HCT116 (cell line): ENCODE measurements at regions not wholly inside any gene's neighbourhood (a gene's known extent, or its start where the extent isn't known, plus 50 kb on each side); places are given as distances from the start of the nearest gene placed in this dataset.

Experiments
- ATAC-seq: fragments of 200-7000 bp; cut with Tn5 transposase; 2 replicates; pipeline ENCODE4 v1.9.1; 2020; ENCODE audit warnings: mild to moderate bottlenecking, moderate library complexity
- BruUV-seq: library from RNA; stranded (reverse); fragments of 400-500 nt; replicated peaks from 2 replicates; lab custom pipeline; 2021; lab: Mats Ljungman, UMichigan
- CTCF ChIA-PET: fragments of 300-600 bp; sonication (Branson Sonifier 250); formaldehyde crosslinking; loops from one replicate; lab custom pipeline; 2021; ENCODE audit warnings: antibody characterized with exemption; lab: Charles Lee
- POLR2A ChIA-PET: fragments of 300-600, 350-600 bp; sonication (Branson Sonifier 250); formaldehyde crosslinking; loops from one replicate; lab custom pipeline; 2021; ENCODE audit warnings: antibody characterized with exemption; lab: Charles Lee
- RAD21 ChIA-PET, 2 experiments: fragments of 300-600 bp; sonication (Branson Sonifier 250); formaldehyde crosslinking; loops; one replicate each; lab custom pipeline; 2023; ENCODE audit warnings: low total read pairs in 2 of 2; ENCODE audit not compliant: uncharacterized antibody in 2 of 2, unreplicated experiment in 2 of 2, low non-redundant PET in 1 of 2; lab: Charles Lee
- DNase-seq: peaks from one replicate; pipeline ENCODE4 v3.0.0-alpha.2; 2010; ENCODE audit warnings: low read depth, low spot score
- H2AFZ ChIP-seq: fragments of 200-600 bp; shearing (Covaris generic), sonication (generic); 2 replicates; pipeline ENCODE4 v1.6.1; 2017; ENCODE audit warnings: low read depth, mixed run types, mixed read lengths, antibody characterized with exemption, low read length; ENCODE audit not compliant: poor library complexity, severe bottlenecking
- H3K27ac ChIP-seq: 2 replicates; pipeline ENCODE4 v1.5.1; 2012; ENCODE audit warnings: low read depth, low read length
- H3K27me3 ChIP-seq: fragments of 200-600 bp; sonication (generic); 2 replicates; pipeline ENCODE4 v1.6.1; 2016; ENCODE audit warnings: mixed run types, low read length, mixed read lengths; ENCODE audit not compliant: insufficient read depth
- H3K36me3 ChIP-seq, 2 experiments: fragments of 200-500 bp in 1 of 2; fragments of 200-600 bp in 1 of 2; sonication (Bioruptor generic) in 1 of 2; sonication (generic) in 1 of 2; 2 replicates each; pipeline versions ENCODE4 v1.5.1 to v1.6.1; 2014 to 2016; ENCODE audit warnings: low read length in 2 of 2, inconsistent platforms in 1 of 2, mixed read lengths in 1 of 2, mixed run types in 1 of 2; ENCODE audit not compliant: insufficient read depth in 2 of 2, control insufficient read depth in 1 of 2
- H3K4me1 ChIP-seq, 2 experiments: fragments of 200-600 bp in 1 of 2; sonication (generic) in 1 of 2; 2 replicates each; pipeline versions ENCODE4 v1.5.1 to v1.6.1; 2012 to 2017; ENCODE audit warnings: low read length in 2 of 2, inconsistent platforms in 1 of 2, mild to moderate bottlenecking in 1 of 2, mixed read lengths in 1 of 2, mixed run types in 1 of 2, moderate library complexity in 1 of 2; ENCODE audit not compliant: insufficient read depth in 2 of 2, control insufficient read depth in 1 of 2
- H3K4me2 ChIP-seq: fragments of 200-600 bp; sonication (generic); 2 replicates; pipeline ENCODE4 v1.6.1; 2017; ENCODE audit warnings: mixed run types, low read length, mixed read lengths
- H3K4me3 ChIP-seq, 2 experiments: fragments of 200-600 bp in 1 of 2; sonication (generic) in 1 of 2; replicated peaks in 1 of 2; 2 replicates each; pipeline ENCODE4 v1.5.1; 2011 to 2016; ENCODE audit warnings: low read length in 2 of 2, control low read depth in 1 of 2, low read depth in 1 of 2, mild to moderate bottlenecking in 1 of 2, mixed read lengths in 1 of 2, mixed run types in 1 of 2
- H3K79me2 ChIP-seq: fragments of 200-600 bp; sonication (generic); 2 replicates; pipeline ENCODE4 v1.6.1; 2017; ENCODE audit warnings: mild to moderate bottlenecking, mixed run types, low read length, moderate library complexity, mixed read lengths; ENCODE audit not compliant: insufficient read depth
- H3K9ac ChIP-seq: fragments of 200-600 bp; sonication (generic); 2 replicates; pipeline ENCODE4 v1.6.1; 2016; ENCODE audit warnings: low read length, mixed read lengths
- H3K9me2 ChIP-seq: fragments of 200-600 bp; sonication (generic), shearing (Covaris generic); 2 replicates; pipeline ENCODE4 v1.6.1; 2017; ENCODE audit warnings: mixed run types, mild to moderate bottlenecking, moderate library complexity; ENCODE audit not compliant: insufficient read depth
- H3K9me3 ChIP-seq, 2 experiments: fragments of 200-500 bp in 1 of 2; fragments of 200-600 bp in 1 of 2; sonication (Bioruptor generic) in 1 of 2; sonication (generic) in 1 of 2; 2 replicates each; pipeline ENCODE4 v1.6.1; 2014 to 2017; ENCODE audit warnings: low read length in 2 of 2, mixed read lengths in 2 of 2, inconsistent platforms in 1 of 2, low read depth in 1 of 2, mild to moderate bottlenecking in 1 of 2, mixed run types in 1 of 2, moderate library complexity in 1 of 2; ENCODE audit not compliant: control insufficient read depth in 1 of 2, insufficient read depth in 1 of 2
- H4K20me1 ChIP-seq: fragments of 200-600 bp; sonication (generic), shearing (Covaris generic); 2 replicates; pipeline ENCODE4 v1.6.1; 2017; ENCODE audit warnings: mixed run types, mild to moderate bottlenecking, moderate library complexity; ENCODE audit not compliant: insufficient read depth
- CBX3 ChIP-seq: IDR thresholded peaks from 2 replicates; pipeline ENCODE4 v1.6.1; 2012; ENCODE audit warnings: low read depth
- ELF1 ChIP-seq: IDR thresholded peaks from 2 replicates; pipeline ENCODE4 v1.6.1; 2012; ENCODE audit warnings: low read depth, borderline replicate concordance
- FOSL1 ChIP-seq: IDR thresholded peaks from 2 replicates; pipeline ENCODE4 v1.6.1; 2012; ENCODE audit warnings: low read depth
- RAD21 ChIP-seq: IDR thresholded peaks from 2 replicates; pipeline ENCODE4 v1.6.1; 2012; ENCODE audit warnings: low read depth, mild to moderate bottlenecking
- TCF7L2 ChIP-seq: IDR thresholded peaks from 2 replicates; pipeline ENCODE4 v1.7.0; 2011; ENCODE audit warnings: borderline replicate concordance, inconsistent platforms; ENCODE audit not compliant: insufficient read depth, insufficient read length; ENCODE audit errors: extremely low read depth
- YY1 ChIP-seq: IDR thresholded peaks from 2 replicates; pipeline ENCODE4 v1.6.1; 2011; ENCODE audit warnings: low read length, low read depth, moderate library complexity, mild to moderate bottlenecking; ENCODE audit not compliant: insufficient replicate concordance; ENCODE audit errors: extremely low read depth
- ZFX ChIP-seq: fragments of 450-650 bp; IDR thresholded peaks from 2 replicates; pipeline ENCODE4 v1.6.1; 2017
- ZNF274 ChIP-seq: fragments of 200-500 bp; sonication (Bioruptor generic); IDR thresholded peaks from 2 replicates; pipeline ENCODE4 v1.6.1; 2014; ENCODE audit warnings: mild to moderate bottlenecking, low read depth, low read length, inconsistent platforms
- intact Hi-C: fragments of 100-400 bp; cut with micrococcal nuclease; formaldehyde crosslinking; loops from 2 replicates; pipeline ENCODE4 v1.10.0; 2022
- TF ChIP-seq, protein P1 (sequence below): IDR thresholded peaks from 2 replicates; pipeline ENCODE4 v1.6.1; 2012

DNA sequence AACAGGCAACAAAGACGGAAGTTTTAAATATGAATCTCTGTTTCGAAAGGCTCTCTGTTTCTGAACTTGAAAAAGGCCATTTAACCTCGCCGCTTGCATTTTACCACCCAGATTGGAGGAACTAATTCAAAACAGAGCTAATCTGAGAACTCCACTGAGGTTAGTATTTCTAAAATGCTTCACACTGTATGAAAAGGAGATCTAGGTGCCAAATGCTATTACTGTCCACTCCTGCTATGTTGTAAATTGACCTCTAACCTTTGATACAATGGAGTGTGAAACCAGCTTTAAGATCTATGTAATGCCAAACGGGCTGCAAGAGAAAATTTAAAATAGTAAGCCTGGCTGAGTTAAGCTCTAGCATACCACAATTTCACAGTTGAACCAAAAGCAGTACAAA, 364.5 kb downstream of the IRS1 start:
- CTCF ChIA-PET, result no interaction called here
- POLR2A ChIA-PET, result no interaction called here
- Histone ChIP-seq H4K20me1 (no peaks in the 10 kb centered on the region), H3K27me3 (no peaks in the 10 kb centered on the region)
- no peak for DNase-seq
- no peak for TF ChIP-seq RAD21
- TF ChIP-seq, all 23 proteins: peak for 0
- Histone ChIP-seq H3K9ac (no peak overlapping the region), H3K9me2 (no peaks in the 10 kb centered on the region), H3K36me3 (peaks cover 0 to 5% of the 10 kb centered on the region in 2 experiments; a peak in 1 of 4 replicates), H3K4me3 (no peak overlapping the region), H3K4me2 (no peak overlapping the region), H3K27ac (no peak overlapping the region), H2AFZ (no peak overlapping the region), H3K4me1 (peaks cover 4 to 18% of the 10 kb centered on the region in 2 experiments; a peak in 3 of 4 replicates), H3K9me3 (no peaks in the 10 kb centered on the region), H3K79me2 (no peaks in the 10 kb centered on the region)
- no peak for ATAC-seq
- no TSS peak for BruUV-seq
- intact Hi-C loops, result no loop called here
- RAD21 ChIA-PET, result no interaction called here

DNA sequence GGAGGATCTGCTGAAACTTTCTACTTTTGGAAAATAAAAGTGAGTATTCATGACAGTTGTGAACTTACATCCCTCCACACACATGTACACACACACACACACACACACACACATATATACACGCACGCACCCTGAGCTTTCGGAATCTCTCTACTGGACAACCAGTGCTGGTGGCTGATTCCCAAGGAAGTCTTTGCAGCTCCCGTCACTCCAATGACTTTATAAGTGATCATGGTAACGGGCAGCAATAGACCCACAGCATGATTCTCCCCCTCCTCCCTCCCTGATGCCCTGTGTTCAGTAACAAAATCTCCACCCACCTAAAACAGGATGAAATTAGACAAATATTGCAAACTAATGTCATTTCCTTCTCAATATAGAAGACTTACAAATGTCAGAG, 364.9 kb downstream of the IRS1 start:
- Histone ChIP-seq H3K27ac (no peak overlapping the region), H3K79me2 (no peaks in the 10 kb centered on the region), H3K4me3 (no peak overlapping the region), H3K9me3 (no peaks in the 10 kb centered on the region), H3K9ac (no peak overlapping the region), H3K27me3 (no peaks in the 10 kb centered on the region), H3K36me3 (peaks cover 0 to 5% of the 10 kb centered on the region in 2 experiments; a peak in 1 of 4 replicates), H3K4me2 (no peak overlapping the region), H3K9me2 (no peaks in the 10 kb centered on the region), H4K20me1 (no peaks in the 10 kb centered on the region), H2AFZ (no peak overlapping the region), H3K4me1 (peaks cover 5 to 23% of the 10 kb centered on the region in 2 experiments; a peak in 3 of 4 replicates)
- intact Hi-C loops, result no loop called here
- ATAC-seq (no peak), DNase-seq (no peak)
- POLR2A ChIA-PET, result no interaction called here
- TF ChIP-seq ZFX, result no peak
- TF ChIP-seq, protein P1, sequence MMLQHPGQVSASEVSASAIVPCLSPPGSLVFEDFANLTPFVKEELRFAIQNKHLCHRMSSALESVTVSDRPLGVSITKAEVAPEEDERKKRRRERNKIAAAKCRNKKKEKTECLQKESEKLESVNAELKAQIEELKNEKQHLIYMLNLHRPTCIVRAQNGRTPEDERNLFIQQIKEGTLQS, result no peak
- no peak for TF ChIP-seq FOSL1
- TF ChIP-seq YY1, result no peak
- no peak for TF ChIP-seq ZNF274
- no peak for TF ChIP-seq RAD21
- no peak for TF ChIP-seq TCF7L2
- TF ChIP-seq ELF1, result no peak
- no peak for TF ChIP-seq CBX3
- CTCF ChIA-PET, result no interaction called here
- BruUV-seq, result no TSS peak
- RAD21 ChIA-PET, result no interaction called here
